Astrocyte (in vitro differentiated cells and primary cell): ENCODE measurements at regions not wholly inside any gene's neighbourhood (a gene's known extent, or its start where the extent isn't known, plus 50 kb on each side); places are given as distances from the start of the nearest gene placed in this dataset.

Source experiments
- CTCF ChIP-seq: IDR thresholded peaks from 2 replicates; pipeline ENCODE4 v1.5.1; 2011; ENCODE audit warnings: low read depth, mild to moderate bottlenecking, inconsistent platforms, low read length, moderate library complexity; ENCODE audit not compliant: insufficient read depth
- EZH2 ChIP-seq: IDR thresholded peaks from 2 replicates; pipeline ENCODE4 v1.6.1; 2012; ENCODE audit warnings: mild to moderate bottlenecking, low read length, inconsistent platforms; ENCODE audit not compliant: insufficient read depth

- TF ChIP-seq CTCF: no peak
- TF ChIP-seq EZH2: no peak
These were observed 205.1 kb downstream of the LY86 start for GRCh38 chr6:6793388-6794250.
